ENCODE measurements at regions not wholly inside any gene's neighbourhood (a gene's known extent, or its start where the extent isn't known, plus 50 kb on each side); places are given as distances from the start of the nearest gene placed in this dataset.

DNA sequence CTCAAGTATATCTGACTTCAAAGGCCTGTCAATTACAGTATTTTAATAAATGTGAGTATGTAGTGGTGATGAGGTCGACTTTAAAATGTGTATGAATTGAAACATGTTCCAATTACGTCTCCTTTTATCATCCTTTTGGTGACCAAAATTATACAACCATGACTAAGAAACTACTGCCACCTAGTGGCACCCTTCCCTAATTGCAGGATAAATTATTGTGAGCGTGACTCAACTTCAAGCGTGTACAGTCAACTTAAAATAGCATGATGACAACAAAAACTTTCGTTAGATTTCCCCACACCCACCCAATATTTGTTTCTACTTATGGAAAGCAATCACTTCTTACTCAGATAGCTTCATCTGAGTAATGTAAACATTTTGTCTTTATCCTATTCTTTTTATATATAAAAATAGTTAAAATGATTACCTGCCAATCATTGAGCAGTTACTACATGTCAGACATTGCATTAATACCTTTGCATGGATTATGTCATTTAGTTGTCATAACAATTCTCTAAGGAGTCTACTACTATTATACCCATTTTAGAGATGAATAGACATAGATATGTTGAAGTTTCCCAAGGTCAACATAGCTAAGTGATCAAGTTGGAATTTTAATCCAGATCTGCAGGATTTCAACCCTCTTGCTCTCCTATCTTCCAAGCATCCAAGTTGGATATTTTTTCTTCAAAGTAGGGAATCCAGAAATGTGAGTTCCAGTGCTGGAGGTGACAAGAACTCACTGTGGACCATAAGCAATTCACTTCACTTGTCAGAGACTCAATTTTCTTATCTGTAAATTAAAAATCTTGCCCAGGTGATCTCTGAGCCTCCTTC lies 106.0 kb downstream of the MEX3B start:
- WGBS, 2 experiments (ENCODE audit: insufficient coverage in 1 of 2, insufficient read length in 1 of 2): 22 to 24% methylated on average over 3 to 5 of the region's 5 CpGs
- H3K4me1 ChIP-seq (ENCODE audit: control insufficient read depth, insufficient read depth, low read length): peaks cover 6% of the 10 kb centered on the region
- no peak overlapping the region for H3K27ac ChIP-seq (ENCODE audit: low read depth, low read length)
- no peak overlapping the region for H3K4me3 ChIP-seq (ENCODE audit: low read length)
- no peak overlapping the region for H3K4me3 Mint-ChIP-seq
- H3K36me3 Mint-ChIP-seq (ENCODE audit: low read depth): peaks cover 2% of the 10 kb centered on the region
- H3K27me3 ChIP-seq (ENCODE audit: control insufficient read depth, insufficient read depth, low read length, poor library complexity, severe bottlenecking): no peaks in the 10 kb centered on the region
- H3K36me3 ChIP-seq (ENCODE audit: control insufficient read depth, insufficient read depth, low read length): no peaks in the 10 kb centered on the region
- H3K27me3 Mint-ChIP-seq (ENCODE audit: insufficient read depth): peaks cover 2% of the 10 kb centered on the region
- H3K27ac Mint-ChIP-seq: no peak overlapping the region
- no peaks in the 10 kb centered on the region for H3K9me3 Mint-ChIP-seq
- H3K9ac ChIP-seq (ENCODE audit: extremely low read depth, low read length, poor library complexity, severe bottlenecking): no peak overlapping the region
- TF ChIP-seq, protein P1, sequence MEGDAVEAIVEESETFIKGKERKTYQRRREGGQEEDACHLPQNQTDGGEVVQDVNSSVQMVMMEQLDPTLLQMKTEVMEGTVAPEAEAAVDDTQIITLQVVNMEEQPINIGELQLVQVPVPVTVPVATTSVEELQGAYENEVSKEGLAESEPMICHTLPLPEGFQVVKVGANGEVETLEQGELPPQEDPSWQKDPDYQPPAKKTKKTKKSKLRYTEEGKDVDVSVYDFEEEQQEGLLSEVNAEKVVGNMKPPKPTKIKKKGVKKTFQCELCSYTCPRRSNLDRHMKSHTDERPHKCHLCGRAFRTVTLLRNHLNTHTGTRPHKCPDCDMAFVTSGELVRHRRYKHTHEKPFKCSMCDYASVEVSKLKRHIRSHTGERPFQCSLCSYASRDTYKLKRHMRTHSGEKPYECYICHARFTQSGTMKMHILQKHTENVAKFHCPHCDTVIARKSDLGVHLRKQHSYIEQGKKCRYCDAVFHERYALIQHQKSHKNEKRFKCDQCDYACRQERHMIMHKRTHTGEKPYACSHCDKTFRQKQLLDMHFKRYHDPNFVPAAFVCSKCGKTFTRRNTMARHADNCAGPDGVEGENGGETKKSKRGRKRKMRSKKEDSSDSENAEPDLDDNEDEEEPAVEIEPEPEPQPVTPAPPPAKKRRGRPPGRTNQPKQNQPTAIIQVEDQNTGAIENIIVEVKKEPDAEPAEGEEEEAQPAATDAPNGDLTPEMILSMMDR (conservative IDR thresholded peaks at IDR 0.05): peak; percentile 91
- peaks cover 23% of the 10 kb centered on the region for H3K4me1 Mint-ChIP-seq
- H3K9me3 ChIP-seq (ENCODE audit: control insufficient read depth, low read length): no peaks in the 10 kb centered on the region
- peak; percentile 61 for DNase-seq

DNA sequence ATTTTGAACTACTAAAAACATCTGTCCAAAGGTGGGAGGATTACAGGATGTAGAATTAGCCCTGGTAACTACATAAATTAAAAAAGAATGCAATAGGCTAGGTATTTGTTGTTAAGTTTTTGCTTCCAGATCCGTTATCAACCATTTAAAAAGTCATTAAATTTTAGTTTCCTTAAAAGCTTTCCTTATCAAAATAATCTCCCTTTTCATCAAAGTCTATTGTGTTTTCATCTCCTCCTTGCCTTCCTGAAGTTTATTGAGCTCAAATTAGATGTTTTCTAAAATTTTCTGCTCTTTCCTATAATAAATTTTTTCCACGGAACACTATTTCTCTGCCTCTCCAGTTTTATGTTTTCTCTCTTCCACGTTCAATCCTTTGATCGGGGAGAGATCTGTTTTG lies 108.6 kb downstream of the MEX3B start:
- H3K27me3 Mint-ChIP-seq (ENCODE audit: insufficient read depth): no peaks in the 10 kb centered on the region
- Histone ChIP-seq H3K4me3 (ENCODE audit: low read length) (no peak overlapping the region), H3K4me1 (ENCODE audit: control insufficient read depth, insufficient read depth, low read length) (peaks cover 6% of the 10 kb centered on the region), H3K27me3 (ENCODE audit: control insufficient read depth, insufficient read depth, low read length, poor library complexity, severe bottlenecking) (no peaks in the 10 kb centered on the region), H3K9ac (ENCODE audit: extremely low read depth, low read length, poor library complexity, severe bottlenecking) (no peak overlapping the region), H3K27ac (ENCODE audit: low read depth, low read length) (no peak overlapping the region), H3K36me3 (ENCODE audit: control insufficient read depth, insufficient read depth, low read length) (no peaks in the 10 kb centered on the region), H3K9me3 (ENCODE audit: control insufficient read depth, low read length) (no peaks in the 10 kb centered on the region)
- H3K9me3 Mint-ChIP-seq: peaks cover 3% of the 10 kb centered on the region
- no peak for DNase-seq
- no peak overlapping the region for H3K27ac Mint-ChIP-seq
- TF ChIP-seq, protein P1 (conservative IDR thresholded peaks at IDR 0.05): no peak
- H3K36me3 Mint-ChIP-seq (ENCODE audit: low read depth): no peaks in the 10 kb centered on the region
- WGBS, 2 experiments (ENCODE audit: insufficient coverage in 1 of 2, insufficient read length in 1 of 2): 87 to 100% methylated on average over 4 of the region's 4 CpGs
- peaks cover 18% of the 10 kb centered on the region for H3K4me1 Mint-ChIP-seq
- no peak overlapping the region for H3K4me3 Mint-ChIP-seq

DNA sequence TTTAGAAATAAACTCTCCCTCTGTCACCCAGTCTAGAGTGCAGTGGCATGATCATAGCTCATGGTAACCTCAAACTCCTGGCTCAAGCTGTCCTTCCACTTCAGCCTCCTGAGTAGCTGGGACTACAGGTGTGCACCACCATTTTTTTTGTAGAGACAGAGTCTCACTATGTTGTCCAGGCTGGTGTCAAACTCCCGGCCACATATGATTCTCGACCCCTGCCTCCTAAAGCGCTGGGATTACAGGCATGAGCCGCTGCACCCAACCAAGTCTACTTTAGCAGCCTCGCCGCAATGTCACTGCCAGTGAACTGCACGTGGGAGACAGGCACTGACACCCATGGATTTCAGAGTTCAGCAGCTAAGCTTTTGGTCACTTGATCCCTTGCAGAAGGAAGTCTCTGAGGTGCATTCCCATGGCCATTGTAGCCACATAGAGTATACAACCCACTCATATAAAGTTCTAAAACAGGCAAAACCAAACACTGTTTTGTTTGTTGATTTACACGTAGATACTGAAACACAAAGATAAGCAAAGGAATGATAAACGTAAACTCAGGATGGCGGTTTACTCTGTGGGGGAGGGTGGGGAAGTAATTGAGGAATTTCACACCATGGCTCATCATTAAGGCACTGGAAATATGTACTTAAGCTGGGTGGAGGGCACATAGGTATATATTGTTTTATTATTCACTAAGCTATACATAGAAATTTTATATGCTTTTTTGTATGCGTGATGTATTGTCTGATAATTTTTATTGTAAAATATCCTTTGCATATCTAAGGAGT lies 115.0 kb downstream of the MEX3B start:
- H3K36me3 Mint-ChIP-seq (ENCODE audit: low read depth): no peaks in the 10 kb centered on the region
- H3K9me3 Mint-ChIP-seq: peaks cover 3% of the 10 kb centered on the region
- 88% methylated on average over 10 to 11 of the region's 11 CpGs for WGBS, 2 experiments (ENCODE audit: insufficient coverage in 1 of 2, insufficient read length in 1 of 2)
- H3K4me1 ChIP-seq (ENCODE audit: control insufficient read depth, insufficient read depth, low read length): no peaks in the 10 kb centered on the region
- H3K27me3 Mint-ChIP-seq (ENCODE audit: insufficient read depth): no peaks in the 10 kb centered on the region
- no peak overlapping the region for H3K4me3 Mint-ChIP-seq
- peak overlapping the region; percentile 14 for H3K4me3 ChIP-seq (ENCODE audit: low read length)
- no peak overlapping the region for H3K9ac ChIP-seq (ENCODE audit: extremely low read depth, low read length, poor library complexity, severe bottlenecking)
- TF ChIP-seq, protein P1 (conservative IDR thresholded peaks at IDR 0.05): no peak
- peaks cover 10% of the 10 kb centered on the region for H3K4me1 Mint-ChIP-seq
- no peak for DNase-seq
- no peak overlapping the region for H3K27ac ChIP-seq (ENCODE audit: low read depth, low read length)
- no peaks in the 10 kb centered on the region for H3K36me3 ChIP-seq (ENCODE audit: control insufficient read depth, insufficient read depth, low read length)
- H3K27me3 ChIP-seq (ENCODE audit: control insufficient read depth, insufficient read depth, low read length, poor library complexity, severe bottlenecking): no peaks in the 10 kb centered on the region
- no peaks in the 10 kb centered on the region for H3K9me3 ChIP-seq (ENCODE audit: control insufficient read depth, low read length)
- H3K27ac Mint-ChIP-seq: peak overlapping the region; percentile 37

Data from endodermal cell (in vitro differentiated cells).